CD4-positive, alpha-beta T cell treated with Interleukin-15 for 1 hour (primary cell): ENCODE measurements at regions not wholly inside any gene's neighbourhood (a gene's known extent, or its start where the extent isn't known, plus 50 kb on each side); places are given as distances from the start of the nearest gene placed in this dataset.
"Not testable (repeated sequence)": the region's sequence is repeated elsewhere in the genome, so short reads cannot be mapped to it uniquely, and the experiment has no call there.

Experiments
- DNase-seq: peaks from one replicate; pipeline ENCODE4 v3.0.0-alpha.2; 2020

DNA sequence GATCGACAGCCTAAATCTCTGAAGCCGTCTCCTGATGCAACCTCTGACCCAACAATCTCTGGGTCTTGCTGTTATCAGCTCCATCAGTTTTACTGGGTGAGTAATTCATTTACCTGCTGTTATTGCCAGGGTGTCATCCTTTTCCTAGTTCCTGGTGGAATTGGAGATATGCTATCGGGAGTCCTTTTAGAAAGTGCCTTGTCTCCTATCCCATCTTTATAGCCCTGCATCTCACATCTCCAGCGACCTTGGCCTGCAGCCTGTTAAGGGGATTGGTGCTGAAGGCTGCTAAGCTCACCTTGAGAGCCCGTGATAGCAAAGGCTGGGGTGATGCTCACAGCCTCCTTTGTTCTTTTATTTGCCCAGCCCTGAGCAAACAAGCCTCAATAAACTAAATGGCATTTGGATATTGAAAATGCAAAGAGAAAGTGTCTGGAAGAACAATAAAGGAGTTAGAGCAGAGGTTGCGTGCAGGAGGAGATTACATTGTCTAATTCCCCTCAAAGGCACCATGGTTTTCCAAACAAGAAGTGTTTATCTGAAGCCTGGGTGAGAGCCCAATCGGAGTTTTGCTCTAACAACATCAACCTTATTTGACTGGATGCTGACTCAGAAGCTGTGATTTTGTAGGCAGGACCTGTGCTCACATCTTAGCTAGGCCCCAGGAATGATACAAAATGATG lies 101.8 kb downstream of the RPLP1 start:
- no peak for DNase-seq

DNA sequence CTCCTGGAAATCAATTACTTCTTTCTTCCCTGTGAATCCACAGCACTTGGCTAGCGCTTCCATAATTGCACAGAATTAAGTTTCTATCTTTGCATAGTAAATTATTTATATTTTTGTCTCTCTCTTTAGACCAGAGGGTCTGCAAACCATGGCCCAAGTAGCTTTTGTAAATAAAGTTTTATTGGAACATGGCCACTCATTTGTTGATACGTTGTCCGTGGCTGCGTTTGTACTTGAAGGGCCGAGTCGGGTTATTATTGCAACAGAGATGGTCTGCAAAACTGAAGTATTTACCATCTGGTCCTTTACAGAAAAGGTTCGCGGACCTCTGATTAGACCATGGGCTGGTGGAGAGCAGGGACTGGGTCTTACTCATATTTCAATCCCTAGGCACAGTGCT lies 102.5 kb downstream of the RPLP1 start:
- DNase-seq: no peak

DNA sequence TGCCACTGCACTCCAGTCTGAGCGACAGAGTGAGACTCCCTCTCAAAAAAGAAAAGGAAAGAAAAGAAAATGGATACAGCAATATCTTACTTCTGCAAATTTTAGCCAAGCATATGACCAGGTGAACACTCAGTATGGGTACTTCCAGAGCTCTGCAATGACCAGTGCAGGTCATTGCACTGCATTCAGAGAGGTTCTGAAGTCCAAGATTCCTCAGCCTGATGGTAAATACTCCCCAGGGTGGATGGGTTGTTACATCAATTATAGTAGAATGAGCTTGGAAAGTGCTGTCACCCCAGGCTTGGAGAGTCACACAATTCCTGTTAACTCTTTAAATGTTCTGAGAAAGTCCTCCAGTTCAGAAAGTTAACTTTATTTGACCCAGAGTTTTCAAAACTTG lies 103.7 kb downstream of the RPLP1 start:
- DNase-seq: no peak

DNA sequence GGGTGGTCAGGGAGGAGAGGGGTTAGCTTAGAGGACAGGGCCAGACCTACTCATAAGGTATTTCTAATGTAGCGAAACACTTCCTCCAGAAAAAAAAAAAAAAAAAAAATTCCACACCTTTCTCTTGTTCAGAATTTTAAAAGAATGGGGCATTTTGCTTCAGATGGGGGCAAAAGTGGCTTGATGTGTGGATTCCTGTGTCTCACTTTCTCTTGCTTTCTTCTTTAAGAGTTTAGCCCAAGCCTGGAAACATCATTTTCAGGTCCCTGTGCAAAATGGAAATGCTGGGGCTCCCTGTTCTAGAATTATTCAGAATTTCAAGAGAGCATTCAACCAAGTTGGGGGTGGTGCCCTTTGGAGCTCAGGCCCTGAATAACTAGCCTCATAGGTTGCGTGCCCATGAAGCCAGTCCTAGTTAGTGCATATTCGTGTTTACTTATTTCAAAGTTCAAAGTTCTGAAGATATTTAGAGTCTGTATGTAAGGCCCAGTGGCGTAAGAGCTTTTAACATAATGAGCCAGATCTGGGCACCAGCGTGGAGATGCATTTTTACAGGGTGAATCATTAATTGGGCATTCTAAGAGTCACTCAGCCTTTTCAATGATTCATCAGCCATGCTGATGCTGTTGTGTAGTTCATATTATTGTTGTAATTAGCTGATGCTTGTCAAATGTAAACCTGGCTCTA lies 104.5 kb downstream of the RPLP1 start:
- no peak for DNase-seq

DNA sequence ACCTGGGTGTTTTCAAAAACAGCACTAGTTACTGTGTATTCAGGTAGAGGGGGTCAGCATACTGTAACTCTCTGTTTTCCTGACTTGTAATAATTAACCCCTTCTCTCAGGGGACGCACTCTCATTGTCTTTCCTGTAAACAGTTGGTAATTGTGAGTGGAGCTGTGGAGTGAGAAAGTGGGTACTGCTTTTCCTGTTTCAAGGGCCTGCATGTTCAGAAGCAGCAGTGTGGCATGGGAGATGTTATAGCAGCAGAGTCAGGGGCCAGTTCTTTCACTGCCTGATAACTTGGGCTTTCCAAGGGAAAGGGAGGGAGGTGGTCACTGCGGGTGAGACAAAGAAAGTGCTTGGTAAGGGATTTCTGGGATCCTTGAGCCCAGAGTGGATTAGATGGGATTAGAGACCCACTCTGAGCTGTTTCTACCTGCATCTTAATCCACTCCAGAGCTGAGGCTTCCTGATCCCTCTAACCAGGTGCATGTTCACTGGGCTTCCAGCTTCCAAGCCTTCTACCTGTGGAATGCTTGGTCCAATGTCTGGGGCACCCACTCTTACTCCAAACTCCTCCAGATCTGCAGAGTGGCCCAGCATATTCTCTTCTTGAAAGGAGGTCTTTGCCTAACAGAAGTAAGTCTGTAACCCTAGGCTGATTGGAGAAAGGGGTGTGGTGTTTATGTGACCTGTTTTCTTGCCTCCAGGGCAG lies 105.2 kb downstream of the RPLP1 start:
- DNase-seq: no peak

DNA sequence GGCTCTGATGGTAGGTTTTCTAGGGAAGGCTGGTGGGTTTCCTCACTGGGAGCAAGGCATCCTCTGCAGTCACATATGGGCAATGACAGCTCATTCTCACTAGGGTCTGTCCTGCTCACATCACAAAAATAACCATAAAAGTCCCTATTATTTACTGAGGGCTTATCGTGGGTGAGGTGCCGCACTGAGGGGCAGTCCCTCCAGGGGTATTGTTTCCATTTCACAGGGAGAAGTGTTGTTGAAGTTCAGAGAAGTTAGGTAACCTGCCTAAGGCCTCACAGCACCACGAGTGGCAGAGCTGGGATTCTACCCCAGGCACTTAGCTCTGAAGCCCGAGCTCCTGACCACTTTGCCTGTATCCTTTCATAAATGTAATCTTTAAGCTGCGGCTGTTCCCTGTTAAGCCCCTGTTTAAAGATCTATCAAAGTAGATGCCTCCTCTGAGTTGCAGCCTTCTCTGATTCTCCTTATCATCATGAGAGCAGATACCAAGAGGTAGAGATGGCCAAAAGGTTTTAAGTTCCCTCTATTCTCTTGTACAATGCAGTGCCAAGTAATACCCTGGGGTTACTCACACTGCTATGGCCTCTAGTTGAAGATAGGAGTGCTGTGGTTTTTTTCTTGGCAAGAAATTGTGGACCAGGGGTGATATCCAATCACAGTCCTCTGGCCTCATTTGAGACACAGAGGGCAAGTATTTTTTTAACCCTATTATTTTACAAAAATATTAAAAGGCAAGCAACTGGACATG lies 107.0 kb downstream of the RPLP1 start:
- no peak for DNase-seq

DNA sequence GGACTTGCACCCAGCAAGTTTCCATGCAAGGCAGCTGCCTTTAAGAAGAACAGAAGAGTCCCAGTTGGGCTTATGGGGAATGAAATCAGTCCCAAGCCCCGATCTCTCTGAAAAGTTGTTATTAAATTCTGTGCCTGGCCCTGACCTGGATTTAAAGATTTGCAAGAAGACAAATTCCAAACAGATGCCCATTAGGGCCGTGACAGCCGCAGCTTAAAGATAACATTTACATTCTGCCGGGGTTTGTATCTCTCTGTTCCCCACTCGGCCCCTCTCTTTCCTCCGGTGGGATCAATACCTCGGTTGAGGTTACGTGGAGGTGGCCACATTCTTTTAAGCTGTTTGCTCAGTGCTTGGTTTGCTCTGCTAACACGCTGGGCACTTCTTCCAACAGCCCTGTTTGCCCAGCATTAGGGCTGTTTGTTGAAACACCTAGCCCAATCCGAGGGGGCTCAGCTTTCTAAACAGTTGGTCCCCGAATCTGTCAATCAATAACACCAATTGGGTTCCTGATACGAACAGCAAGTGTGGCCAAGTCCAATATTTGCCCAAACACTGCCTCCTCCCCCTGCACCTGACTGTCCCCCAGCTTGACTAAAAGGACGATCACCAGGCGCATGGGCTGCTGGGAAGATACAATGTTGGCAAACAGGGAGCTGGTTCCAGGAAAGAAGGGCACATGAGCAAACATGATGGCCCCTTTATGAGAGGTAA lies 108.6 kb downstream of the RPLP1 start:
- DNase-seq: no peak

DNA sequence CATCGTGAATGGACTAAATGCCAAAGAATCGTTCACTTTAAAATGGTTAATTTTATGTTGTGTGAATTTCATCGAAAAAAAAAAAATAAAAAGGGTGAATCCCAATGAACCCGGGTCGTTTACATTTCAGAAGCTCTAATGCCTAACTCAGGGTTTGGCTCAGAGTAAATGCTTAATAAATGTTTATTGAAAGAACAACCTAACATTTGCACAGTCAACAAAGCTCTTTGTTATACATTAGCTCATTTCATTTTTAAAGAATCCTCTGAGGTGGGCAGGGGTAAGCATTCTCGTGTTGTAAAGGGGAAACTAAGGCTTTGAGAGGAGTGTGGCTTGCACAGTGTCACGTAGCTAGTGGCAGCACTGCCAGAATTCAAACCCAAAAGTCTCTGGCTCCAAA lies 109.5 kb downstream of the RPLP1 start:
- no peak for DNase-seq

DNA sequence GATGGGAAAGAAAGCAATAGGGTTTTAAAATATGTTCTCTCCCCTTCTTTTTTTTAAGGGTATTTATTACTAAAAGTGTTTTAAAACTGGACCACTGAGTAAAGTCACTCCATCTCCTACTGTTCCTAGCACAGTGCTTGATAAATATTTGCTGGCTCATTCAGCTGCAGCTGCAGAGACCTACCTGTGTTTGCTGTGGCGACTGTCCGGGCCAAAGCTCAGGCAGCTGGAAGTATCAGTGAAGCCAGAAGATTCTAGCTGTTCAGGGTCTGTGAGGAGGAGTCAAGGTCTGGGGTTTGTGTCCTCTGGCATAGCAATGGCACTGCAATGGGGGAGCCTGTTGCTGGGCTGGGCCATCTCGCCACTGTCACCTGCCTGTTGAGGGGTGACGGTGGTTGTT lies 109.9 kb downstream of the RPLP1 start:
- DNase-seq: no peak

DNA sequence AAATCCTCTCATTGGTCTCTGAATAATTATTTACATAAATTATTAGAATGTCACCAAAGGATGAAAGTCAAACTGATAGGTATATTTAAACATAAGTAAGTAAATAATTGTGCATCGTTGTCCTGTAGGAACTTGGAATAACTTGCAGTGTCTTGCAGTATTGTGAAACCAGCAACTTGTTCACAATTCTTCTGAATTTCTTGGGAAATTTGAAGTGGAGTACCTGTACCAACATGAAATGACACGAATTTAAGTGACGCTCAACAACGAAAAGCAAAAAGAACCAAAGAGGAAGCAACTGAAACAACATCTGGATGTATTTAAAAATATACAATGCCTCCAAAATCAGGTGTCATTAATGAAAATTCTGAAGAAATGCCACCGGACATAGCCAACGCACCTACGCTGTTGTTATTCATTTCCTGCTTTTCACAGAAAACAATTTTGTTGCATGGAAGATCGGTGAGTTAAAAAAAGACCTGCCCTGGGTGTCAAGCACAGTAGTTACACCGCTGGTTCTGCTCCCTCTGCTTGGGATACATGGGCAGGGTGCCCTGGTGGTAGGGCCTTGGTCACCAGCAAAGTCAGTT lies 112.5 kb downstream of the RPLP1 start:
- no peak for DNase-seq

DNA sequence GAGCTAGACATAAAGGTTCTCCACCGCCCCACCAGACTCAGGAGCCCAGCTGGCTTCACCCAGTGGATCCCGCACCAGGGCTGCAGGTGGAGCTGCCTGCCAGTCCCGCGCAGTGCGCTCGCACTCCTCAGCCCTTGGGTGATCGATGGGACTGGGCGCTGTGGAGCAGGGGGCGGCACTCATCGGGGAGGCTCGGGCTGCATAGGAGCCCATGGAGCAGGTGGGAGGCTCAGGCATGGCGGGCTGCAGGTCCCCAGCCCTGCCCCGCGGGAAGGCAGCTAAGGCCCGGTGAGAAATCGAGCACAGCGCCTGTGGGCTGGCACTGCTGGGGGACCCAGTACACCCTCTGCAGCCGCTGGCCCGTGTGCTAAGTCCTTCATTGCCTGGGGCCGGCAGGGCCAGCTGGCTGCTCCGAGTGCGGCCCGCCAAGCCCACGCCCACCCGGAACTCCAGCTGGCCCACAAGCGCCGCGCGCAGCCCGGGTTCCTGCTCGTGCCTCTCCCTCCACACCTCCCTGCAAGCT lies 114.7 kb downstream of the RPLP1 start:
- DNase-seq: not testable (repeated sequence)

DNA sequence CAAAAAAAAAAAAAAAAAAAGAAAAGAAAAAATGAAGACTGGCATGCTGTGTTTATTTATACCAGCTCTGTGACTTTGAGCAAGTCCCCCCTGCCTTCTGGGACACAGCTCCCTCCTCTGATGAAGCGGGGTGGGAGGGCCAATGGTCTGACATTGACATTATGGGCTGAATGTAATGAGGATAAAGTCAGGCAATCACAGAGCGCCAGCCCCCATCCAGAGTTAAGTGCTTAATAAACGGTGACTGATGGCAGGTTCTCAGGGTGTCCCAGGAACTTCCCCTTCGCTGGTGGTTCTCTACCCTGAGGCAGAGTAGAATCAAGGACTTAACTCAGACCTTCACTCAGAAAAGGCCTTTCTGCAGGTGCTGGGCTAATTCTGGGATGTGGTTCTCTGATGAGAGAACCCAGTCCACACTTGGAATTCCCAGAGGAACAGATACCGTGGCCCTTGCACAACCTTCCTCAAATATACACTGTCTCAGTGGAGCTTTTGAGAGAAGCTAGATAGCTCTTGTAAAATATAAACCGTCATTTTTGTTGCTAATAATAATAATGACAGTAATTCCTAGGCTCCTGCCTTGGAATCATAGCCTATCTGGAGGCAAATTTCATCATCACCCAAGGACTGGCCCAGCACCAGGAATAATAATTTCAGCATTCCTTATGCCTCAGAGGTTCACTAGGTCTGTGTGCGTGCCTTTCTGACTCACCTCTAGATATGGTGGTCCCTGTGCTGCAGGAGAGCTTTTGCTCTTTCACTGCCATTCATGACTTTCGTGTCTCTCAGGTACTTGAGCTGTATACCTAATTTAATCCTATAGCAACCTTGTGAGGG lies 115.8 kb downstream of the RPLP1 start:
- no peak for DNase-seq

DNA sequence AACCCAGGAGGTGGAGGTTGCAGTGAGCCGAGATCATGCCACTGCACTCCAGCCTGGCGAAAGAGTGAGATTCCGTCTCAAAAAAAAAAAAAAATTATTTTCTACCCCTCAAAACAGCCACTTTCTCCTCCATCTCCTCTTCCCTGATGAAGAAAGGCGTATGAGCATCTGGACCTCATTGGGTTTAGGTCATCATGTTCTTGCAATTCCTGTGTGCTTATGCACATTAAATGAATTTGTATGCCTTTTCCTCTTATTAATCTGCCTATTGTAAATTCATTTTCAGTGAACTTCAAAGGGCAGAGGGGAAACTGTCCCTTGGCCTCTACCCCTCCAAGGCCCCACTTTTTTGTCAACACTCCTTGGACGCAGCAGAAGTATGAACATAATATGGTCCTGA lies 117.8 kb downstream of the RPLP1 start:
- no peak for DNase-seq

DNA sequence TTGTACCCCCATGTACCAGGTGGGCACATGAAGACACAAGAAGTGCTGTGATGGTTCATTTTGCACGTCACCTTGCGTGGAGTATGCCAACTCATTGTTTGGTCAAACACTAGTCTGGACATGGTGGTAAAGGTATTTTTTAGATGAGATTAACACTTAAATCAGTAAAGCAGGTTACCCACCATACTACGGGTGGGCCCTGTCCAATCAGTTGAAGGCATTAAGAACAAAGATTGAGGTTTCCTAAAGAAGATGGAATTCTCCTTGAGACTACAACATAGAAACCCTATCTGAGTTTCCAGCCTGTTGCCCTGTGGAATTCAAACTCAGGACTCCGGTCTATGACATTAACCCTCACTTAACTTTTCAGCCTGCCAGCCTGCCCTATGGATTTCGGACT lies 118.4 kb downstream of the RPLP1 start:
- DNase-seq: no peak

DNA sequence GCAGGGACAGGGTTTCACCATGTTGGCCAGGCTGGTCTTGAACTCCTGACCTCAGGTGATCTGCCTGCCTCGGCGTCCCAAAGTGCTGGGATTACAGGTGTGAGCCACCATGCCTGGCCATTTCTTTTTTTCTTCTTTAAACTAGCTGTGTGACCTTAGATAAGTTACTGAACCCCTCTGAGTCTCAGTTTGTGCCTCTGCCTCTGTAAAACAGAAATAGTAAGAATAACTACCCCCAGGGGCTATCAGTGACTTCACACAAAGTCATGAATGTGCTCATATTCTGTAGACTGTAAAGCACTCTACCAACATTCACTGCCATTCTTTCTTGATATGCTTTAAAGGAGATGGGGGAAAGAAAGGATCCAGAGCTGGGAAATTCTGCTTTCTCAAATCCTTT lies 120.7 kb downstream of the RPLP1 start:
- DNase-seq: not testable (repeated sequence)

DNA sequence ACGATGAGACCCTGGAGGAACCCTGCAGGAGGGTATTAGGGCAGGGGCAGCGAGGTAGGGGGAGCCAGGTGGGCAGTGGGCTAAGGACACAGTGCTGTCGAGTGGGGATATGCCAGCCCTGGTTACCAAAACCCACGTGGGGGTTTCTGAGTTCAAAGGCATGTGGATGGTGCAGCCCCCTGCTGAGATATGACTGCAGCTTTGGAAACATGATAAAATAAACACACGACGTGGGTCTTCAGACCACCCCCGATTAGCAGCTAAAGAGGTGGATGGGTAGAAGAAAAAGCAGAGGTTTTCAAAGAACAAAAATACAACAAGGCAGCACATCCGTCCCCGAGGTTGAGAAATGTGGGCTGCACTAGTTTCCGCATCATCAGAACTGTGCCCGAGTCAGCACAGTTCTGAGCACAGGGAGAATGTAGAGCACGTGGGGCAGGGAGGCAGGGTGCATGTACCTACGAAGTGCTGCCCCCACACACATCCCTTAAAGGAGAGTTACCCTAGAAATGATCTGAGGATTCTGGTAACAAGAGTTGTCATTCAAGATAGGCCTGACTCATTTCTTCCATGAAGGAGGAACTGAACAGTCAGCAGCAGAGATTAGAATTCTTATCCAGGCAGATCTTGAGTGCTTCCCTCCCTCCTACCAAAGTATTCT lies 121.3 kb downstream of the RPLP1 start:
- DNase-seq: no peak

DNA sequence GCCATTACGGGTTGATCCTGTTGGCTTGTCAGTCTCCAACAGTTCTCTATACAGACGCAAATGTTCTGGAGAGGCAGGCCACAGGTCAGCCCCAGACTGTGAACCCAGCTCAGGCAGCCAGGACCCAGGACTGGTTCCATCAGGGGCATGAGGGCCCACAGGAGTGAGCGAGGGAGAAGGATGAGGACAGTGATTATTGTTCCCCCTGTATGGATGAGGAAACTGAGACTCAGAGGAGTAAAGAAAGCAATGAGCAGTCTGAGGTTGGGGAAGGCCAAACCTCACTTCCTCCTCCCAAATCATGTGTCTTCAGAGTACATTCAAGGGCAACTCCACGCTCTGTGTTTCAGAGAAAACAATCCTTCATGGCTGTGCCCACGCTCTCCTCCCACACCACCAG lies 121.9 kb downstream of the RPLP1 start:
- no peak for DNase-seq

DNA sequence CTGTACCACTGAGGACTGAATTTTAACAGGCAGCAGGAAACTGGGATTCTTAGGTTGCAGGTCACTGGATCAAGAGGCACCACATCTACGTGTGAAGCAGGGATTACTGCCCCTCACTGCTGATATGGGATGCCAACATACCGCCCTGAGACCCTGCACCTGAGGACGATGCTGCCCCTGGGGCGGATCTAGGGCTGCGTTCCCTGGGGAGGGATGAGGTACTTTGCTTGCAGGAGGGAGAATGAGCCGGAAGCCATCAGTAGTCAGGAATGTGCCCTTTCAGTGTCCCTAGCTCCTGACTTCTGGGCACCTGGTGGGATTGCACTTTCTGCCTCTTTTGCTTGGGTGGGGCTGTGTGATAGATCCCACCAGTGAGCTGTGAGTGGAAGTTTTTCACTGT lies 122.8 kb downstream of the RPLP1 start:
- no peak for DNase-seq

DNA sequence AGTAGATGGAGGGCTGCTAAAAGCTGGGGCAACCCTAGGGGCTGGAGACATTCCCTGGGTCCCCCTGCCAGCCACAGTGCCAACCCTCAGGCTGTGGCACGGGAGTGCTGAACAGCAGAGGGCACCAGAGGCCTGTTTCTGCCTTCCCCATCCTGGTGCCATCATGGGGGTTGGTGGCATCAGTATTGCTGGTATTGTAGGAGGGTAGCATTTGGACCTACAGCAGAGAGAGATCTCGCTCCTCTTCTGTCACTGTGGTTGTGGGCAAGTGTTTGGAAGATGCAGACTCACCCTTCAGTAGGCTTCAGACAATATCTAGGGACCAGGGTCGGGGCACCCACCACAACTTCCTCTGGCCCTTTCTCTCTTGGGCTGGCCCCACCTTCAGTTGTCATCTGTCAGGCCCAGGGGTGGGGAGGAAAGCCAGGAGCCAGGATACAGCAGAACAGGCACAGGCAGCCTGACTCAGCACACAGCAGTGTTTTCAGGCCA lies 123.5 kb downstream of the RPLP1 start:
- peak; percentile 65 for DNase-seq

DNA sequence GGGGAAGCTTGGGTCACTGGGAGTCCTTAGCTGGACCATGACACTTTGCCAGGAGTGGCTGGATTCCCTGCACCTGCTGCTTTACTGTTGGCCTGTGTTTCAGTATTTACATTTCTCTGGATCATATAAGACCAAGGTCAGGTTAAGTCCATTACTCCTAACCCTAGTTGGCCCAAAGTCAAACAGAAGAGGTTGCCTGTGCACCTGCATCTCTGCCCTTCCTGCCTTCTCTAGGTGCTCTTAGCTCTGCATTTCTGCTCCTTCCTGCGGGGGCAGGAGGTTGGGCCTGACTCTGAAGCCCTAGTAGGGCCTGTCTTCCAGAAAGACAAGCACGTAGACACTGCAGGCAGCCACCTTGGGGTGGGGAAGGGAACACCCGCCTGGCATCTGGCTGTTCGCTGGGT lies 124.3 kb downstream of the RPLP1 start:
- no peak for DNase-seq

DNA sequence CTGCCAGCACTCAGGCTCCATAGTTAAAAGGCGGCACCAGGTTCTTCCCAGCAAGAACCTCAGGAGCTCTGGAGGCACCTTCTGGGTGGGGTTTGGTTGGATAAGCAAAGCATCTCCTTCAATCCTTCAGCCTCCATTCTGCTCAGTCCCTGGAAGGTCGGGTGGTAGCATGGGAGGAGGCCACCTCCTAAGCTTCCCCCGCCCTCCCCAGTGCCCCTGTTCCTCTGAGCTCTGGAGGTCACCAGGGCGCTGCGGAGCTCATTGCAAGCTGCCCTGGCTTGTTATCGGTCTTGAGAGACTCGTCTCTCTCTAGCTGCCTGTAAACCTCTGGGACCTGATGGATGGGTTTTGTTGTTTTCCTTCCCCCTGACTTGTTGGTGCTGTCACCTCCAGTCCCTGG lies 124.8 kb downstream of the RPLP1 start:
- DNase-seq: no peak
